Thyroid gland (tissue), 4 donors: ENCODE measurements at regions not wholly inside any gene's neighbourhood (a gene's known extent, or its start where the extent isn't known, plus 50 kb on each side); places are given as distances from the start of the nearest gene placed in this dataset.
"Not testable (repeated sequence)": the region's sequence is repeated elsewhere in the genome, so short reads cannot be mapped to it uniquely, and the experiment has no call there.

ENCODE experiments used
- CTCF ChIP-seq, 6 experiments: fragments of 200-600 bp in 3 of 6; fragments of 450-650 bp in 3 of 6; sonication (generic) in 3 of 6; IDR thresholded peaks; one replicate each; pipeline ENCODE4 v1.5.1; 2016 to 2019; ENCODE audit warnings: antibody characterized with exemption in 6 of 6, mild to moderate bottlenecking in 2 of 6, inconsistent platforms in 1 of 6, moderate library complexity in 1 of 6
- POLR2A ChIP-seq, 2 donors: fragments of 450-650 bp; IDR thresholded peaks; one replicate each; pipeline ENCODE4 v1.6.1; 2017; ENCODE audit warnings: antibody characterized with exemption in 2 of 2, mild to moderate bottlenecking in 2 of 2, moderate library complexity in 1 of 2

- not testable (repeated sequence) for TF ChIP-seq CTCF, POLR2A (IDR thresholded peaks at IDR 0.05)
These were observed 1471.4 kb downstream of the SUCLG1 start for GRCh38 chr2:82987706-82988105.
